ENCODE measurements at regions not wholly inside any gene's neighbourhood (a gene's known extent, or its start where the extent isn't known, plus 50 kb on each side); places are given as distances from the start of the nearest gene placed in this dataset.
"Not testable (repeated sequence)": the region's sequence is repeated elsewhere in the genome, so short reads cannot be mapped to it uniquely, and the experiment has no call there.

DNA sequence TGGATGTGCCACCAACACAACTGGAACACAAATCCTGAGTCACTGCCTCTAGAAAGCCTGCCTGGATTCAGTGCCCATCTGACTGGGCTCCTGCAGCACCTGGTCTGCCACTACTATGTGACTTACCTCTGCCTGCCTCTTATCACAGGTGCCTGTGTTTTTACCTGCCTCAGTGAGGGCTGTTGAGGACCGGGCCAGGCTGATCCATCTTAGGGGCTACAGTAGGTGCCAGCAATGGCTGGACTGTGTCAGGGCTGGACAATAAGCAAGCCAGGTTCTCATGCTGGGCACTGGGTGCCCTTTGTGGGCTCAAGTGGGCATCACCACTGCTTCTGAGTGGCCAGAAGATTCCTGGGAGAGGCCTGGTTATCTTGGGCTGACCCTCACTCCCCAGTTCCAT is 948.6 kb upstream of the TPTE start:
- not testable (repeated sequence) for H3K9me2 ChIP-seq (replicated peaks; ENCODE audit: insufficient read depth, low read length); H3K4me2 ChIP-seq (ENCODE audit: low read depth, low read length, poor library complexity, severe bottlenecking)

GRCh38 chr21:9573528-9573927 is 947.9 kb upstream of the TPTE start:
- not testable (repeated sequence) for H4K20me1 ChIP-seq (ENCODE audit: low read depth, low read length); H3K79me2 ChIP-seq (ENCODE audit: insufficient read depth, low read length); H3K36me3 ChIP-seq (ENCODE audit: low read length); H3K9ac ChIP-seq (ENCODE audit: low read length); H3K27ac ChIP-seq (ENCODE audit: low read depth, low read length); H3K9me3 ChIP-seq (ENCODE audit: insufficient read depth, low read length); H3K9me2 ChIP-seq (replicated peaks; ENCODE audit: insufficient read depth, low read length); H3F3A ChIP-seq (ENCODE audit: insufficient read depth); H3K27me3 ChIP-seq (ENCODE audit: low read length); H3K4me2 ChIP-seq (ENCODE audit: low read depth, low read length, poor library complexity, severe bottlenecking); H2AFZ ChIP-seq (ENCODE audit: low read depth, low read length, severe bottlenecking); H3K4me3 ChIP-seq (ENCODE audit: insufficient read depth, low read length, poor library complexity, severe bottlenecking)

More for the DNA sequence above, 948.6 kb upstream of the TPTE start:
- H4K20me1 ChIP-seq (ENCODE audit: low read depth, low read length); H3K9me3 ChIP-seq (ENCODE audit: insufficient read depth, low read length); H3K27ac ChIP-seq (ENCODE audit: low read depth, low read length); H3K9ac ChIP-seq (ENCODE audit: low read length); H3K4me3 ChIP-seq (ENCODE audit: insufficient read depth, low read length, poor library complexity, severe bottlenecking); H3K36me3 ChIP-seq (ENCODE audit: low read length); H3F3A ChIP-seq (ENCODE audit: insufficient read depth); H3K79me2 ChIP-seq (ENCODE audit: insufficient read depth, low read length); H2AFZ ChIP-seq (ENCODE audit: low read depth, low read length, severe bottlenecking); H3K27me3 ChIP-seq (ENCODE audit: low read length): not testable (repeated sequence)

DNA sequence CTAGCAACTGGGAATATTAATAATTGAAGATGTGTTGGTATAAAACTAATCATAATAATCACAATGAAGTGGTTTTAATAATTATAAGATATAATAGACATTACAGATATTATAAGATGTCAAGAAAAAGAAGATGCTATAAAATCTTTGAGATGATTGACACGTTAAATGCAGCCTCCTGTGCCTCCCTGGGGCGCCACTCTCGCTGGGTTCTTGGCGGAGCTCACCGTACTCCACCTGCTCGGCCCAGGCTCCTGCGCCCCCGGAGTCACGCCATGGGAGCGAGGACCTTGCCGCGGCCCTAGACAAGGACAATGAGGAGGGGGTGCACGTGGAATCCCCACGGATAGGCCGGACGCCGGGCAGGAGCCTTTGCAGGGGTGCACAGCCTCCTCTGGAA is 942.1 kb upstream of the TPTE start:
- not testable (repeated sequence) for H3K9me2 ChIP-seq (replicated peaks; ENCODE audit: insufficient read depth, low read length); H4K20me1 ChIP-seq (ENCODE audit: low read depth, low read length); H3F3A ChIP-seq (ENCODE audit: insufficient read depth); H3K36me3 ChIP-seq (ENCODE audit: low read length); H3K27ac ChIP-seq (ENCODE audit: low read depth, low read length); H3K9ac ChIP-seq (ENCODE audit: low read length); H3K4me3 ChIP-seq (ENCODE audit: insufficient read depth, low read length, poor library complexity, severe bottlenecking); H3K9me3 ChIP-seq (ENCODE audit: insufficient read depth, low read length); H3K79me2 ChIP-seq (ENCODE audit: insufficient read depth, low read length); H2AFZ ChIP-seq (ENCODE audit: low read depth, low read length, severe bottlenecking); H3K4me2 ChIP-seq (ENCODE audit: low read depth, low read length, poor library complexity, severe bottlenecking); H3K27me3 ChIP-seq (ENCODE audit: low read length)

DNA sequence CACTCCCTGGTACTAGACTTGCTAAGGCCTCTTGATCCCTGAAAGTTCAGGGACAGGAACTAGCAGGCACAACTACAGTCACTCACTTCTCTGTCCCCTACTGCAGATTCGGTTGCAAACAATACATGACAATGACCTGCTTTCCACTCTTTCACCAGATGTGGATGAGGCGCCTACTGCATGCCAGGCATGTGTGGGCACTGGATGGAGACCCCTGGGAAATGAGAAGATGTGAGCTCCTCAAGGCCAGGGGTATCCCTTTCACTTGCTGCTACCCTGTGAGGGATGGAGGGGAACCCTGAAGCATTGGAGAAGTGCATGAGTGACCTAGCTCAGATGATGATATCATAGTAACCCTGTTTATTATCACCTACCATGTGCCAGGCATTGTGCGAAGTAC is 933.4 kb upstream of the TPTE start:
- H3K27ac ChIP-seq (ENCODE audit: low read depth, low read length): not testable (repeated sequence)

GRCh38 chr21:9592591-9592990 is 928.8 kb upstream of the TPTE start:
- not testable (repeated sequence) for H4K20me1 ChIP-seq (ENCODE audit: low read depth, low read length); H3K36me3 ChIP-seq (ENCODE audit: low read length); H3K4me3 ChIP-seq (ENCODE audit: insufficient read depth, low read length, poor library complexity, severe bottlenecking); H2AFZ ChIP-seq (ENCODE audit: low read depth, low read length, severe bottlenecking); H3K79me2 ChIP-seq (ENCODE audit: insufficient read depth, low read length); H3K9ac ChIP-seq (ENCODE audit: low read length); H3K4me2 ChIP-seq (ENCODE audit: low read depth, low read length, poor library complexity, severe bottlenecking); H3F3A ChIP-seq (ENCODE audit: insufficient read depth); H3K27ac ChIP-seq (ENCODE audit: low read depth, low read length); H3K27me3 ChIP-seq (ENCODE audit: low read length); H3K9me2 ChIP-seq (replicated peaks; ENCODE audit: insufficient read depth, low read length); H3K9me3 ChIP-seq (ENCODE audit: insufficient read depth, low read length)

More for the DNA sequence above, 933.4 kb upstream of the TPTE start:
- H3K4me3 ChIP-seq (ENCODE audit: insufficient read depth, low read length, poor library complexity, severe bottlenecking); H3K36me3 ChIP-seq (ENCODE audit: low read length); H3K4me2 ChIP-seq (ENCODE audit: low read depth, low read length, poor library complexity, severe bottlenecking); H4K20me1 ChIP-seq (ENCODE audit: low read depth, low read length); H3F3A ChIP-seq (ENCODE audit: insufficient read depth); H3K79me2 ChIP-seq (ENCODE audit: insufficient read depth, low read length); H2AFZ ChIP-seq (ENCODE audit: low read depth, low read length, severe bottlenecking); H3K9ac ChIP-seq (ENCODE audit: low read length); H3K9me3 ChIP-seq (ENCODE audit: insufficient read depth, low read length); H3K9me2 ChIP-seq (replicated peaks; ENCODE audit: insufficient read depth, low read length); H3K27me3 ChIP-seq (ENCODE audit: low read length): not testable (repeated sequence)

- not testable (repeated sequence) for H3K4me3 ChIP-seq (ENCODE audit: insufficient read depth, low read length, poor library complexity, severe bottlenecking); H3K27ac ChIP-seq (ENCODE audit: low read depth, low read length); H3K9ac ChIP-seq (ENCODE audit: low read length); H4K20me1 ChIP-seq (ENCODE audit: low read depth, low read length); H3K79me2 ChIP-seq (ENCODE audit: insufficient read depth, low read length); H3K4me2 ChIP-seq (ENCODE audit: low read depth, low read length, poor library complexity, severe bottlenecking); H3K9me3 ChIP-seq (ENCODE audit: insufficient read depth, low read length); H3F3A ChIP-seq (ENCODE audit: insufficient read depth); H2AFZ ChIP-seq (ENCODE audit: low read depth, low read length, severe bottlenecking); H3K36me3 ChIP-seq (ENCODE audit: low read length); H3K9me2 ChIP-seq (replicated peaks; ENCODE audit: insufficient read depth, low read length); H3K27me3 ChIP-seq (ENCODE audit: low read length)
Observed at GRCh38 chr21:9593646-9594045, 927.7 kb upstream of the TPTE start.

DNA sequence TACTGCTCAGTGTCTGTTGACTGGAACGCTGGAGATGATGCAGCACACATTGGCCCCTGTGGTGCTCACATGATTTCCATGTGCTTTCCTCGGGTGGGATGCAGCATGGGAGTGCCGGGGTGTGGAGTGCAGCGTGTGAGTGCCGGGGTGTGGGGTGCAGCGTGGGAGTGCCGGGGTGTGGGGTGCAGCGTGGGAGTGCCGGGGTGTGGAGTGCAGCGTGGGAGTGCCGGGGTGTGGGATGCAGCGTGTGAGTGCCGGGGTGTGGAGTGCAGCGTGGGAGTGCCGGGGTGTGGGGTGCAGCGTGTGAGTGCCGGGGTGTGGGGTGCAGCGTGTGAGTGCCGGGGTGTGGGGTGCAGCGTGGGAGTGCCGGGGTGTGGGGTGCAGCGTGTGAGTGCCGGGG is 907.4 kb upstream of the TPTE start:
- not testable (repeated sequence) for H3K9ac ChIP-seq (ENCODE audit: low read length); H3K4me3 ChIP-seq (ENCODE audit: insufficient read depth, low read length, poor library complexity, severe bottlenecking); H3K27me3 ChIP-seq (ENCODE audit: low read length); H3K4me2 ChIP-seq (ENCODE audit: low read depth, low read length, poor library complexity, severe bottlenecking); H4K20me1 ChIP-seq (ENCODE audit: low read depth, low read length); H3K36me3 ChIP-seq (ENCODE audit: low read length); H3F3A ChIP-seq (ENCODE audit: insufficient read depth); H3K79me2 ChIP-seq (ENCODE audit: insufficient read depth, low read length); H2AFZ ChIP-seq (ENCODE audit: low read depth, low read length, severe bottlenecking); H3K9me3 ChIP-seq (ENCODE audit: insufficient read depth, low read length); H3K27ac ChIP-seq (ENCODE audit: low read depth, low read length); H3K9me2 ChIP-seq (replicated peaks; ENCODE audit: insufficient read depth, low read length)

DNA sequence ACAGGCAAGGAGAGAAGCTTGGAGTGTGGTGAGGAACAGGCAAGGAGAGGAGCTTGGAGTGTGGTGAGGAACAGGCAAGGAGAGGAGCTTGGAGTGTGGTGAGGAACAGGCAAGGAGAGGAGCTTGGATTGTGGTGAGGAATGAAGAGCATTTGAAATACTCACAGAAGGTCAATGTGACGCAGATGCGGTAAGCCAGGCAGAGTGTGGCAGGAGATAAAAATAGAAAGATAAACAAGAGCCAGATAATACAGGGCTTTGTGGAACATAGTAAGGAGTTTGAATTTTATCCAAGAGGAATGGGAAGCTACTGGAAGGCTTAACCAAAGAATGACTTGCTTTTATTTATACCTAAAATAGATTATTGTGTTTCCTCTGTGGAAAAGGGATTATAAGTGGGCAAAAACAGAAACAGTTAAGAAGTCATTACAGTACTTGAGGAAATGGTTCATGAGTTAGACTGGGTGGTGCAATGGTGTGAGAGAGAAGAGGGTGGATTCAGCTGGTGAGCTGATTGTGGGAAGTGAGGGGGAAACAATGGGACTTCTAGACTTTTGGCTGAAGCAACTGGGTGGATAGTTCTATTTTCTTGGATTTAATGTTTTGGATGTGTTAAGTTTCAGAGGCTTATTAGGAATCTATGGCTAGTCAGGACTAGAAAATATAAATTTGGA is 900.1 kb upstream of the TPTE start:
- not testable (repeated sequence) for H3K4me3 ChIP-seq (ENCODE audit: insufficient read depth, low read length, poor library complexity, severe bottlenecking); H3K27ac ChIP-seq (ENCODE audit: low read depth, low read length); H2AFZ ChIP-seq (ENCODE audit: low read depth, low read length, severe bottlenecking); H3K4me2 ChIP-seq (ENCODE audit: low read depth, low read length, poor library complexity, severe bottlenecking); H3K9me3 ChIP-seq (ENCODE audit: insufficient read depth, low read length); H3K79me2 ChIP-seq (ENCODE audit: insufficient read depth, low read length); H3F3A ChIP-seq (ENCODE audit: insufficient read depth); H3K9me2 ChIP-seq (replicated peaks; ENCODE audit: insufficient read depth, low read length); H3K27me3 ChIP-seq (ENCODE audit: low read length); H3K36me3 ChIP-seq (ENCODE audit: low read length); H3K9ac ChIP-seq (ENCODE audit: low read length); H4K20me1 ChIP-seq (ENCODE audit: low read depth, low read length)
